ENCODE measurements at regions not wholly inside any gene's neighbourhood (a gene's known extent, or its start where the extent isn't known, plus 50 kb on each side); places are given as distances from the start of the nearest gene placed in this dataset.

DNA sequence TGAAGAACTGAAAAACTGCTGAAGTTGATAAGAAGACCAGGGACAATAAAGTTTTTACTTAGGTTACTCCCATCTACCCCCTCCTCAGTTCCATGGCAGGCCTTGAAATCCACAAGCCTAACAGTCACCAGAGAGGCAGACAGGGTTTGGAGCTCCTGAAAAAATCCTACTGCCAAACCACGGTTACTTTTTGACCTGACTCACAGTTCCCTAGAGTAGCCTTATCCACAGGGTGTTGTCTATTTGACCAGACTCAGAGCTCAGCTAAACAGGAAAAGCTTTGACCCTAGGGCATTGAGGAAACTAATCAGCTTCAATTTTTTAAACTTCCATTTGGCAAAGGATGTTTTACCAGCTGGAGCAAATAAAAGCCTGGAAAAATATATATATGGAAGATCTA lies 257.7 kb upstream of the NT5E start:
- TF ChIP-seq ZNF146 (tag by site-specific recombination; IDR thresholded peaks at IDR 0.05) (no peak), ZNF830 (tag by site-specific recombination; IDR thresholded peaks at IDR 0.05; ENCODE audit: low read depth) (no peak)
- TF ChIP-seq, protein P1, sequence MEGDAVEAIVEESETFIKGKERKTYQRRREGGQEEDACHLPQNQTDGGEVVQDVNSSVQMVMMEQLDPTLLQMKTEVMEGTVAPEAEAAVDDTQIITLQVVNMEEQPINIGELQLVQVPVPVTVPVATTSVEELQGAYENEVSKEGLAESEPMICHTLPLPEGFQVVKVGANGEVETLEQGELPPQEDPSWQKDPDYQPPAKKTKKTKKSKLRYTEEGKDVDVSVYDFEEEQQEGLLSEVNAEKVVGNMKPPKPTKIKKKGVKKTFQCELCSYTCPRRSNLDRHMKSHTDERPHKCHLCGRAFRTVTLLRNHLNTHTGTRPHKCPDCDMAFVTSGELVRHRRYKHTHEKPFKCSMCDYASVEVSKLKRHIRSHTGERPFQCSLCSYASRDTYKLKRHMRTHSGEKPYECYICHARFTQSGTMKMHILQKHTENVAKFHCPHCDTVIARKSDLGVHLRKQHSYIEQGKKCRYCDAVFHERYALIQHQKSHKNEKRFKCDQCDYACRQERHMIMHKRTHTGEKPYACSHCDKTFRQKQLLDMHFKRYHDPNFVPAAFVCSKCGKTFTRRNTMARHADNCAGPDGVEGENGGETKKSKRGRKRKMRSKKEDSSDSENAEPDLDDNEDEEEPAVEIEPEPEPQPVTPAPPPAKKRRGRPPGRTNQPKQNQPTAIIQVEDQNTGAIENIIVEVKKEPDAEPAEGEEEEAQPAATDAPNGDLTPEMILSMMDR (tag by site-specific recombination; IDR thresholded peaks at IDR 0.05), result no peak
- TF ChIP-seq, protein P2, sequence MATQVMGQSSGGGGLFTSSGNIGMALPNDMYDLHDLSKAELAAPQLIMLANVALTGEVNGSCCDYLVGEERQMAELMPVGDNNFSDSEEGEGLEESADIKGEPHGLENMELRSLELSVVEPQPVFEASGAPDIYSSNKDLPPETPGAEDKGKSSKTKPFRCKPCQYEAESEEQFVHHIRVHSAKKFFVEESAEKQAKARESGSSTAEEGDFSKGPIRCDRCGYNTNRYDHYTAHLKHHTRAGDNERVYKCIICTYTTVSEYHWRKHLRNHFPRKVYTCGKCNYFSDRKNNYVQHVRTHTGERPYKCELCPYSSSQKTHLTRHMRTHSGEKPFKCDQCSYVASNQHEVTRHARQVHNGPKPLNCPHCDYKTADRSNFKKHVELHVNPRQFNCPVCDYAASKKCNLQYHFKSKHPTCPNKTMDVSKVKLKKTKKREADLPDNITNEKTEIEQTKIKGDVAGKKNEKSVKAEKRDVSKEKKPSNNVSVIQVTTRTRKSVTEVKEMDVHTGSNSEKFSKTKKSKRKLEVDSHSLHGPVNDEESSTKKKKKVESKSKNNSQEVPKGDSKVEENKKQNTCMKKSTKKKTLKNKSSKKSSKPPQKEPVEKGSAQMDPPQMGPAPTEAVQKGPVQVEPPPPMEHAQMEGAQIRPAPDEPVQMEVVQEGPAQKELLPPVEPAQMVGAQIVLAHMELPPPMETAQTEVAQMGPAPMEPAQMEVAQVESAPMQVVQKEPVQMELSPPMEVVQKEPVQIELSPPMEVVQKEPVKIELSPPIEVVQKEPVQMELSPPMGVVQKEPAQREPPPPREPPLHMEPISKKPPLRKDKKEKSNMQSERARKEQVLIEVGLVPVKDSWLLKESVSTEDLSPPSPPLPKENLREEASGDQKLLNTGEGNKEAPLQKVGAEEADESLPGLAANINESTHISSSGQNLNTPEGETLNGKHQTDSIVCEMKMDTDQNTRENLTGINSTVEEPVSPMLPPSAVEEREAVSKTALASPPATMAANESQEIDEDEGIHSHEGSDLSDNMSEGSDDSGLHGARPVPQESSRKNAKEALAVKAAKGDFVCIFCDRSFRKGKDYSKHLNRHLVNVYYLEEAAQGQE (tag by site-specific recombination; IDR thresholded peaks at IDR 0.05), result no peak
